IPS DF 4.7 (cell line): ENCODE measurements at regions not wholly inside any gene's neighbourhood (a gene's known extent, or its start where the extent isn't known, plus 50 kb on each side); places are given as distances from the start of the nearest gene placed in this dataset.

Experiments
- DNase-seq: peaks from one replicate; pipeline ENCODE4 v3.0.0-alpha.2; 2013; ENCODE audit warnings: low spot score; ENCODE audit errors: extremely low read depth

DNA sequence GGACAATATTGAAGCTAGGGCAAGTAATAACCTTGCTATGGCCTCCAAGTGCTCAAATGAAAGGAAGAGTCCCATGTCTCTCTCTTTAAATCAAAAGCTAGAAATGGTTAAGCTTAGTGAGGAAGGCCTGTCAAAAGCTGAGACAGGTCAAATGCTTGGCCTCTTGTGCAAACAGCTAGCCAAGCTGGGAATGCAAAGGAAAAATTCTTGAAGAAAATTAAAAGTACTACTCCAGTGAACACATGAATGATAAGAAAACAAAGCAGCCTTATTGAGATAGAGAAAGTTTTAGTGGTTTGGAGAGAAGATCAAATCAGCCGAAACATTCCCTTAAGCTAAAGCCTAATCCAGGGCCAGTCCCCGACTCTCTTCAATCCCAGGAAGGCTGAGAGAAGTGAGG lies 84.1 kb upstream of the PLEKHA5 start:
- DNase-seq, result no peak

DNA sequence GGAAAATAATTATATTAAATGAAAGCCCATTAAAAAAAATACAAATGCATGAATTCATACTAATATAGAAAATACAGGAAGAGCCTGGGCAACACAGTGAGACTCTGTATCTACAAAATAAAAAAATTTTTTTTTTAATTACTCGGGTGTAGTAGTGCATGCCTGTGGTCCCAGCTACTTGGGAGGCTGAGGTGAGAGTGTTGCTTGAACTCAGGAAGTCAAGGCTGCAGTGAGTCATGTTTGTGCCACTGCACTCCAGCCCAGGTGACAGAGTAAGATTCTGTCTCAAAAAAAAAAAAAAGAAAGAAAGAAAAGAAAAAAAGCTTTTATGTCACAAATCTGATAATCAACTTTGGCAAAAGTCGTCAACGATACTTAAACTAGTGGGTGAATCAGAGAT lies 80.6 kb upstream of the PLEKHA5 start:
- DNase-seq, result no peak

DNA sequence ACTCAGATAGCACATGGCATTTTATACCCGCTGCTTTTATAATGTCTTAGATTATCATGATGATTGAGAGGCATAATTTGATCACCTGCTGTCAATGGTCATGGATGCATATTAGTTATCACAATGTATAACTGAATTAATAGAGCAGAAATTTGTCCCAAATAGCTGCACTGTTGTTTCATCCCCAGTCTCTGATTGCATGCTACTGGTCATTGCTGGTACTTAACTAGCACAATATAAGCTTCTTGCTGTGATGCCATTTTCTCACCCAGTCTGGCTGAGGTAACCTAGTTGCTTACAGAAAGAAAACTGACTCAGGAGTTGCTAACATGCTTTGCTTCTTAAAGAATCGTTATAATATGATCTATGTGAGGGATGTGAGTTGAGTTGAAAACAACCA lies 76.8 kb upstream of the PLEKHA5 start:
- no peak for DNase-seq

DNA sequence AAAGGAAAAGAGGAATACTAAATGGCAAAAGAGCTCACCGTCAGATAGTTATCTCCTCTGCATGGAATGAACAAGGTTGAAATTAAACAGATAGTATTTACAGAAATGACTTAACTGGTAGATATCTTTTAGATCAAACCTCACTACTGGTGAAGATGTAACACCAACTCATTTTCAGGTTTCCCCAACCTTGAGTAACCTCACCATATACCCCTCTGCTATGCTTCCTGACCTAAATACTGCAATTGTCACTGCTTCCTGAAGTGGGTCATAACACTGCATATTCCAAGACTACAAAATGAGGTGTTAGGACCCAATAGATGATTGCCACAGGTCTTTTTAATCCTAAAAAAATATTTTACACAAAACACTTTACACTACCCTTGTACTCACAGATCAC lies 76.3 kb upstream of the PLEKHA5 start:
- no peak for DNase-seq

DNA sequence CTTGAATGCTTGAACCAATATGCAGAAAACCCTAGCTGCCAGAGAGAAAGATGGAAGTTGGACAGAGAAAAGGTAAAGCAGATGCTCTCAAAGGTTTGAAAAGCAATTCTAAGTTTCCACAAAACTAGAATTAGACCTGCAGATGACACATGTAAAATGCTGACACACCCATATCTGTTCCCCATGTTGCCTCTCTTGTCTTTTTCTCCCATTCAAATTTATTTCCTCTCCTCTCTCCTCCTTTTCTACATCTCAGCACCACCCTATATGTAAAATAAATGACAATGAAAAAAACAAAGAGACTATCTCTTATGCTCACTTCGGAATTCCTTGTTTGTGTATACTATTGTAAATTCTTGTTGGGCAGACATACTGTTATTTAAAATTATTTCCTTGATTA lies 75.5 kb upstream of the PLEKHA5 start:
- DNase-seq, result no peak

DNA sequence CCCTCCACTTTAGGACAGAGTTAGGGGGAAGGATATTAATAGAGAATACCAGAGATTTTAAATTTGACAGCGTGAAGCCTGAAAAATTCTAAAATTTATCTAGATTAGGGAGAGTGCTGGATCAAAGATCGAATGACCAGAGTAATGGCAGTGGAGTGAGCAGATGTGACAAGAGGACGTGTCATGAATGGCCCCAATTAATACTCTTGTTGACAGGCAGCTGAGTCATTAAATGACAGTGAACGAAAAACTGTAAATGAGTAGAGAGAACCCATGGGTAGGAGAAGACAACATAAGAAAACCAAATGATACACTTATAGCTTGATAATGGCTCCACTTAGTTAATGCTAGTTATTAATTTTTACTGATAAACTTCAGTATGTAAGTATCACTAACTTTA lies 73.9 kb upstream of the PLEKHA5 start:
- DNase-seq, result no peak

DNA sequence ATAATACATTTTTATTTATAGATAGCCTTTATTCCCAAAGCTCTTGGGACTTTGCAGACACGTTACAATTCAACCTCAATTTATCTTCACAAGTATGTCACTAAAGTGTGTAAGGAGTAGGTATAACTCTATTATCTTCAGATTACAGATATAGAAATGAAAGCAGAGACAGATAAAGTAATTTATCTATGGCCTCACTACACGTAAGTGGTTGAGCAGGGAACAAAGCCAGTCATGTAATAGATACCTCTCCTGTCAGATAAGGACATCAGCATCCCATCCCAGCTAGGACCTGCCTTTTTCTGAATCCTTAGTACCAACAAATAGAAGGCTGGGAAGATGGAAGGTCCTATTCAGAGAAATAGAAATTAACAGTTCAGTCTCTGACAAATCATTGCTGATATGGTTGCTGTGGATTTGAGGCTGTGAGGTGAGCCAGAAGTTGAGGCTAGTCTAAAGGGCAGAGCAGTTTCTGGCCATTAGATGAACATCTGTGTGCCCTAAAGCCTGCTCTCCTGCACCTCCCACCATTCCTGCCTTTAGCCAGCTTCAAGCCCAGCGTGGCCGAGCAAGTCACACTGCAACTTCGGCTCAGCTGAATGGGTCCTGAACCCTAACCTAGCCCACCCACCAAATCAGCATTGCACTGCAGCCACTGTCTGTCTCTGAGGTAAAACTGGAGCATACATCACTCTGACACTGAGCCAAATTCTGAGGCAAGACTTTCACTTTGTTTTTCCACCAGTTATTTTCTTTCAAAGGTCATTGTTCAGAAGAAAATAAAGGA lies 71.1 kb upstream of the PLEKHA5 start:
- DNase-seq, result no peak

DNA sequence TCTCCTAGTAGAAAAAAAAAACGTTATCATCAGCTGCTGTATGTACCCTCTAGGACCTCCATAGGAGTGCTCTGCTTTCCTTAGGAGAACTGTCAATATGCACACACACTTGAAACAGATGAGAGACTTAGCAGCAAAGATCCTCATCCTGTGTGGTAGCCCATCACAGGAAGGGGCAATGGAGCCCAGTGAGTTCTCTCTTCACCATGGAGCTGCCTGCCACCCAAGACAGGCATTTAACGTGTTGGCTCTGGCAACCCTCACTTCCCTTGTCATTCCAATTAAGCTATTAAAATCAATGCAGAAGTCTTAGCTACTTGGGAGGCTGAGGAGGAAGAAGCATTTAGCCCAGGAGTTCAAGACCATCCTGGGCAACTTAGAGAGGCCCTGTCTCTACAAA lies 64.8 kb upstream of the PLEKHA5 start:
- DNase-seq, result no peak

DNA sequence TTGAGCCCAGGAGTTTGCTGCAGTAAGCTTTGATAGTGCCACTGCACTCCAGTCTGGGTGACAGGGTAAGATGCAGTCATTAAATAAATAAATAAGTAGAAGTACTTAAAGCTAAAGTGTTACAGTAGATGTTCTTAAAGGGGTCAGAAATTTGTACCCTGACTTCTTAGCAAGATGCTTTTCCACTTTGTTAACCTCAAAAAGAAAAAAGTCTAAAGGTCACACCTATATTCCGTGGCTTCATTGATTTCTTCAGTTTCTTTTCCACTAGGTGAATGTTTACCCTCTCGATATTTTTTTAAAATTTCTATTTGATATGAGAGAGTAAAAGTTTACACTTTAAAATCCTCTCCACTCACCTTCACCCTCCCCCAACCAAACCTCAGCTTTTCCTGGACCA lies 64.3 kb upstream of the PLEKHA5 start:
- DNase-seq, result no peak

DNA sequence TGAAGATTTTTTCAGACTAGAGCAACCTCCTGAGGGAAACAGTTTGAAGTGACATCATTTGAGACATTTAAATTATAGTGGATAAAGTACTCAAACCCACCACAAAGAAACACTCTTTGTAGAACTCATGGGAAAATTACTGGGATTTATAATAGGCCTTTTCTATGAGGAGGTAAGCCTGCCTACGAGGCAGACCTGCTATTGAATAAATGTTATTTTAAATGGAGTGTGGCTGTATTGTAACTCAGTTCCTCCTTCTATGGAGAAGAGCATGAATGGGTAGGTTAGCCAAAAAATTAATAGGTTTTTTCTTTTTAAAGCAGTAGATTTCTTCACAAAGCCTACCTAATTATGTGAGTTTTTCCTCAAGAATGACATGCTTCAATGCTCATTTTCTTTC lies 63.7 kb upstream of the PLEKHA5 start:
- no peak for DNase-seq

DNA sequence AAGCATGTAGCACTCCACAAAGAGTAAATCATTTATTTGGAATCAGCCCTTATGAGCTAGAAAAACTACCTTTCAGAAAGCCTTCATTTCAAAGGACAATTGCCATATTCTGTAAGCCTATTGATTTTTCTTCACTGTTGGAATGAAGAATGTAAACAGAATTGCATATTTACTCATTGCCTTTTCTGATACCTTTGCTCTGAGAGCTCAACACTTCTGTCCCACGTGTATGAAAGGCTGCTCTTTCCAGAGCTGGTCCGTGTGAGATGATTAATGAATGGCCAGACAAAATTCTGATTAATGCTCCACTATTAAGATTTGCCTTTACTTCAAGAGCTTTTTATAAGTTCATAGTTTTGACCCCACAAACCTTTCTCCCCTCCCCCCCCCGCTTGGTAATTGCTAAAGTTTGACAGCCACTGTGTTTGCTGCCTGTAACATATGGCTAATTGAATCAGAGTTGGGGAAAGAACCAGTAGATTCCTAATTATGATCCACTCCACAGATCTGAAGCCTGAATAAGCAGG lies 63.0 kb upstream of the PLEKHA5 start:
- DNase-seq, result no peak

DNA sequence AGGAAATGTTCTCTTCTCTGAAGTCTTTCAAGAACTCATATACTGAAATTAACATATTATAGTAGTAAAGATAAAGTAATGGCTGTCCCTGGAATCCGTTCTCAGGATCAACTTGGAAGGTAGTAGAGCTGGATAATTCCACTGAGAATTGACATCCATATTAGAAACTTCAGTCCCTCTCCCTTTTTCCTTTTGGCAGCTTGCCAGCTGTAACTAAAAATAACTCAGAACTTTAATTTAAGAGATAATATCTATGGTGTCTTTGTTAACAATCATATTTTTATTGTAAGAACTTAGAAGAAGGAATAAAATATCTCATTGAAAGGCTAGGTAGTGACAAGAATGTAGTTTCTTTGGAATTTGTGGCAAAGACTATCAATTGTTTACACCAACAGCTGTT lies 61.4 kb upstream of the PLEKHA5 start:
- DNase-seq, result no peak

DNA sequence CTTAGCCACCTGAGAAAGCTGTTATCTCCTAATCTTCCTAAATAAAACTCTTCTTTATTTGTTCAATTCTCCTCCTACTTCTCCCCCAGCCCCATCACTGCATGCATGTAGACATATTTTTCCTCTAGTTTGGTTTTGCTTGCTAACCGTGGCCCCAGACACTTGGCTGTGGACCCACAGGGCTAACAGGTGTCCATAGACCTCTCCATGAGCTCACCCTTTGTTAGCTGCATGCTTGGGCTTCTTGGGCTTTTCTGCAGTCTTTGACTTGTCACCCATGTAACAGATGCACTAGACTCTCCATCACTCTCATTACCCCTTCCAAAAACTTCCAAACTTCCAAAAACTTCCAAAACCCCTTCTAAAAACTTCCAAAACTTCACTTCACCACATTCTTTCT lies 59.2 kb upstream of the PLEKHA5 start:
- no peak for DNase-seq

DNA sequence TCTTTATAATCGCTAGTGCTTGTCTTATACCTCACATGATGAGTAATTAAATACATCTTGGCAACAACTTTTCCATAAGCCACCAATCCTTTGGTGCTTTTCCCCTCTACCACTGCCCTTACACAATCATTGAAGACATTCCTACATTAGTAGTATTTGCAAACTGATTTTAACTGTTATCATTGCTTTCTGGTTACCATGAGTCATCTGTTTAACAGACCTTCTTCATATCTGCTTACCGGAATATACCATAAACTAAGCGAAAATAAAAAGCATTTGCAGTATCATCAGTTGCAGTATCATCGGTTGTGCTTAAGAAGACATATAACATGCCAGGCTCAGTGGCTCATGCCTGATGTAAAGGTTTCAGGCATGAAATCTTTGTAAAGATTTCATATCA lies 54.8 kb upstream of the PLEKHA5 start:
- DNase-seq, result no peak

DNA sequence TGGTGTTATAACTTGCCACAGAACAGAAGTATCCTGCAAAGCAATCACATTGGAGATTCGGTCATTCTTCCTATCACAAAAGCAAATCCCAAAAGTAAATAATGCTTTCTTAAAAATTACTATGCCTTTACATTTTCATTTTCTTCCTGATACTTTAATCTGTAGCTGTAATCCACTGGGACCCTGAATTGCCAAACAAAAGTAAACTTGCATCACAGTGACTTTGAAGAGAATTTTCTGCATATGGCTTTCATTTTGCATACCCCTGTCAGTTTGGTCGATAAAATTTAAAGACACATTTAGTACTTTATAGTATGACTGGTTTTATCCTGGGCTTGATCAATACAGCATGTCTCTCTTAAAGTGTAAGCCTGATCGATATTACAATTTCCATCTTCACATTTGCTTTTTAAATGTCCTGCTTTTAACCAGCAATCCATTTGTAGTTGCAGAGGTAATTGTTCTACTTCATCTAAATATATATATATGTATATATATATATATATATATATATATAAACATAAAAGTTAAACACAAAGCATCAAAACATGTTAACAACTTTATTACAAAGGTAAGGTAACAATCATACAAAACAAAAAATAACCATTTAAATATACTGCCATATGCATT lies 53.7 kb upstream of the PLEKHA5 start:
- no peak for DNase-seq
